Jurkat, Clone E6-1 (cell line): ENCODE measurements at regions not wholly inside any gene's neighbourhood (a gene's known extent, or its start where the extent isn't known, plus 50 kb on each side); places are given as distances from the start of the nearest gene placed in this dataset.
"Not testable (repeated sequence)": the region's sequence is repeated elsewhere in the genome, so short reads cannot be mapped to it uniquely, and the experiment has no call there.

Source experiments
- DNase-seq: peaks from one replicate; pipeline ENCODE4 v3.0.0-alpha.2; 2011; ENCODE audit warnings: low read depth, low spot score
- H3K4me3 ChIP-seq: 2 replicates; pipeline ENCODE4 v1.5.1; 2011; ENCODE audit warnings: mild to moderate bottlenecking, low read length, control low read depth, moderate library complexity

DNA sequence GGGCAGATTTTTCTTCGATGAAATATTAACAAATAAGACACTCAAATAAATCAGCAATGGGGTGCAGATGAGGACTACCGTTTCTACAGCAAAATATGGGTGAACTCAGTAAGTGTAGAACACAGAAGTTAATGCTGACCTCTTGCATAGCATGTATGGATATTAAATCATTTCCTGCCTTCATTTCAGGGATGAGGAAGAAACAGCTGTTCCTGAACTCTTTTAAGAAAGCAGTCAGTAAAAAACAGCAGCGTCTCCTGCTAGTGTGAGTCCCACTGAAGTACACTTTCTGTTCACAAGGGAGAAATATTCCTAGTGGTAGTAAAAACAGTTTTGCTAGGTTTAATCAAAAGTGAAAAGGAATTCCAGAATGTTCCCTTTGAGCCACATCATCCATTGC is 379.0 kb downstream of the ZEB2 start:
- no peak for DNase-seq
- no peak overlapping the region for H3K4me3 ChIP-seq

DNA sequence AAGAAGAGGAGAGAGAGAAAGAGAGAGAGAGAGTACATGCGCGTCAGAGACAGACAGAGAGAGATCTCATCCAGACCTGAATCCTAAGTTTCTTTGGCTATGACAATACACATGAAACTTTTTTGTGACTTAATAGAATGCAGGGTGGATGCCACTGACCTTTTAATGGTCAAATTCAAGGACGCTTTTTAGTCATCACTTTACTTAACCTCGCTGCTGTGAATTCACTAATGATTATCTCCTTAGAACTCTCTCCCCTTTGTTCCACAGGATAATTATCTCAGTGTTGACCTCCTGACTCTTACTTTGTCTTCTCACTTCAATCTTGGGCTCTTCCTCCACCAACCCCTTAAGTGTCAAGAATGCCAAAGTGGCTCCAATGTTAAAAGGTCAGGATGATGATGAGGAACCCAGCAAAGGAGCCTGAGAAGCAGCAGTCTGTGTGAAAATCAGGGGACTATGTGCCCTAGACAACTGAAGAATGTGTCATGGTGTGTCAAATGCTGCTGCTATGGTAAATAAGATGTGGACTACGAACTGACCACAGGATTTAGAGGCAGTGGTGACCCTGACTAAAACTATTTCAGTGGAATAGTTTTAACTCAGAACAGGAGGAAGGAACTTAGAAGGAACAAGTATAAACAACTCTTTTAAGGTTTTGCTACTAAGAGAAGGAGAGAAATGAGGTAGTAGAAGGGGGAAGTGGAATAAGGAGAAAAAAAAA is 382.1 kb downstream of the ZEB2 start:
- no peak overlapping the region for H3K4me3 ChIP-seq
- no peak for DNase-seq

DNA sequence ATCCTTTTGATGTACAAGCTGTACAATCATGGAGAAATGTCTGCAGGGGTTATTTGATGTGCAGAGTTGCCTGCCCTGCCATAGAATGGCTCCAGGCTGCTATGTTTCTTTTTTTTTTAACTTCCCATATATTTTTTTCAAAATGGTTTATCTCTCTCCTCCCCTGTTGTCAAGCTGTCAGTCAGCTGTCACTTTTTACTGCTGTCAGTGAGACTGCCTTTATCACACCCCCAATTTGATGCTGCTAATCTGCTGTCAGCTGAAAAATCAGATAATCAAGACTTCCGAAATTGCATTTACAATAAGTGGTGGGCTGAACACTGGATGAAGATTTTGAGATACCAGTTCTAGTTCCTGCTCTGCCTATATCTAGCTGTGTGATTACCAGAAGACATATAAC is 382.6 kb downstream of the ZEB2 start:
- no peak overlapping the region for H3K4me3 ChIP-seq
- no peak for DNase-seq

DNA sequence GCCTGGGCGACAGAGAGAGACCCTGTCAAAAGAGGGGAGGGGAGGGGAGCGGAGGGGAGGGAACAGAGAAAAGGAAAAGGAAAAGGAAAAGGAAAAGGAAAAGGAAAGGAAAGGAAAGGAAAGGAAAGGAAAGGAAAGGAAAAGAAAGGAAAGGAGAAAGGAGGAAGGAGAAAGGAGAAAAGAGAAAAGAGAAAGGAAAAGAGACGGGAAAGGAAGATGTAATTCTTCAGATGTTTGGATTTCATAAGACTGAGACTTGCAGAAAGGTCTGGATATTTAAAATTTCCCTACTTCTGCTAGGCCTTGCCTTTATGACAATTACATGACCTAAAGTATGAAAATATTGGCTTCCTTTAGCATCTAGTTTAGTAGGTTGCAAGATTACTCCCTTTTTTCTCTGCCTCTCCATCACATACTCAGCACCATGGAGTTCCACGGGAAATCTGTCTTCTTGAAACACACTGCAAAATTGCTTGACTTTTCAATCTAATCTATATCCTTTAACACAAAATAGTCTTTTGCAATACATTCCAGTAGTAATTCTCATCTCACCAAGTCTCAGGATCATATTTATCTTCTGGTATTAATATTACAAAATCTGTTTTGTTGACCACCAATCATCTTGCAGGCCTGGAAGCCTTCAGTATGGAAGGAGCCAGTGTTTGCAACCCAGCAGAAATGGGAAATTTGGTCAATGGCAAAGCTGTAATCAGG is 383.5 kb downstream of the ZEB2 start:
- no peak overlapping the region for H3K4me3 ChIP-seq
- no peak for DNase-seq

DNA sequence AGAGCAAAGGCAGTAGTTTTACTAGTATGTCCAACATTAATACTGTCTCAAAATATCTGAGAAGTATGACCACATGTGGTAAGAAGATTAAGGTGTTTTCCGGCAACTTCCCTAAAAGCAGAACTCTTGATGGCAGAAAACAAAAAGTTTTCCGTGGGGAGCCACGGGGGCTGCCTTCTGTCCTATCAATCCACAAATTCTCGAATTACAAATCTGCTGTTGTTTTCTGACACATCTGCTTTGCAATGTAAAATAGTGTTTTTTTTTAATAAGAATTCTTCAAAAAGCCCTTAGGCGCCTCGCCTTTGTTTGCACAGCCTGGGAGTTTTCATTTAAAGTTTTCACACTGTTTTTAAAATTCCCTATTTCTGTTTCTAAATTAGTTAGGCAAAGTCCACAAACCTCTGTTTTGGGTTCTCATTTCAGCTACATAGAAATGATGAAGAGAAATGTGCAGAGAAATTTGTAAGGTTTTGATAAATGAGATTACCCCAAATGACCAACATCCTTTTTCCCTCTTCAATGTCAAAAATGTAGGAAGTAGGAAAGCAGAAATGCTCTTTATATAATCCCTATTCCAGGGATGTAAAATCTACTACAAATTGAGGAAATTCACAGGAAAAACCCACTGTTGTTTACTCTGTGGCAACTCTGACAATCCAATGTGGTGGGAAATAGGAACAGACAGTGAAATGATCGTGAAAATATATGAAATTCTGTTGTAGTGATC is 385.8 kb downstream of the ZEB2 start:
- no peak for DNase-seq
- no peak overlapping the region for H3K4me3 ChIP-seq

DNA sequence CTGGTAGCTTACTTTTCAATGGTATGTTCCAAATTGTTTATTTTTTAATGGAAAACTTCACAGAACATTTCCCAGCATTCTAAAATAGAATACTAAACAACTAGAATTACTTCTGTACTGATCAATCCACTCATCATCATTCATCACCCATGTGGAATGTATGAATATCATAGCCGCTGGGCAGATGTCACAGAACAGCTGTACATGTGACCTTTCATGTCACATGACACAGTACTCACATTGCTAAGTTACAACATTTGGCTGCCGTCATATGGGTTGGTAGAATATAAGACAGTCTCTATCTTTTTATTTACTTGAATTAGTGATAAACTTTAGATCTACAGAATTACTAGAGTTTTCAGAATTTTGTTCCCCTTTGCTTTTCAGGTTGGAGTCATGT is 387.6 kb downstream of the ZEB2 start:
- DNase-seq = no peak
- no peak overlapping the region for H3K4me3 ChIP-seq

DNA sequence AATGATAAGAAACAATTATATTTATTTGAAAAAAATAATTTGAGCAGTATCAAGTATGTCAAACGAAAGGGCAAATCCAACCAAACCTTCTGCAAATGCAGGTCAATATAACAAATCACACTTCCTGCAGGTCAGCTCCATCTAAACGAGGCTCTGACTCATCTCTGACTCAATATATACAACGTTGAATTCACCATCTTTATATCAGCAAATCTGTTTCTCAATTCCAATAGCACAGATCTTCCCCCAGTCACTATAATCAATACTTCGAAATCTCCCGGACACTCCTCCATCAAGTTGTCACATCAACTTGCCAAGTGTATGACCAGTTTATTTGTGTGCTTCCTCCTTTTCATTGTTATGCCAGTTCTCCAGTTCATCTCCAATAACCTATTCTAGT is 388.9 kb downstream of the ZEB2 start:
- DNase-seq = no peak
- no peak overlapping the region for H3K4me3 ChIP-seq

DNA sequence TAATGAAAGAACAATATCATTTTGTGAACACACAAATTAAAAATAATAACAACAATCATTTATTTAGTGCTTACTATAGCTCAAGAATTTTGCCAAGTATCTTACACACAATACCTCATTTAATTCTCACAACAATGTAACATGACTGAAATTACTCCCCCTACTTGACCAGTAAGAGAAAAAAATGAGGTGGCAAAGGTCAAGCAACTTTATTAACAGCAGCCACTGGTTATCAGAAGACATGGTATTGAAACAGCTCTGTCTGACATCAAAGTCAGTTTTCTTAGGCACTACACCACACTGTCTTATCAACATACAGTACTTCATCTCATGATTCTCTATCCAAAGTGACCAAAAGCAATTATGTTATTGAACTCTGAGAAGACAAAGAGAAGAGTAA is 389.4 kb downstream of the ZEB2 start:
- no peak for DNase-seq
- no peak overlapping the region for H3K4me3 ChIP-seq

DNA sequence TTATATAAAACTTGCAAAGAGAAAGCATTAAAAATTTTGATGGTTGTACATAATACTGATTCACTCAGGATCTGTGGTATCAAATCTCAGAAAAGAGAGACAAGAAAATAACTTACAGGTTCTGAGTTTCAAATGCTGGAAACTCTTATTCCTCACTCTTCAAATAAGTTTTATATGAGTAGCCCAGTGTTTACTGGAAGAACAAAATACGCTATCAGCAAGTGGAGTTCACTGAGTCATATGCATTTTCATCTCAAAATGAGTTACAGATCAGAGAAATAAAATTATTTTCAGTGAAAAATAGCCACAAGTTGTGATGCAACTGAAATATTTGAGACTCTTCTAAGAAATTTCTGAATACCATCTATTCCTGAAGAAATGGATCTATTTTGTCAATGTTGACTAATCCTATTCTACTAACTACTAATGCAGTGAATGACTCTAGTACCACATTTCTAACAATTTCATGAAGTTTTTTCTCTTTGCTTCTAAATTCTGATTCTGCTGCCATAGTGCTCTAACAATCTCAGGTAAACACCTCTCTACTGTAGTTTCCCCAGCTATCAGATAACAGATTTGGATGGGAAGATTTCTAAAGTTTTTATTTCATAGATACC is 391.7 kb downstream of the ZEB2 start:
- H3K4me3 ChIP-seq = no peak overlapping the region
- DNase-seq = no peak

DNA sequence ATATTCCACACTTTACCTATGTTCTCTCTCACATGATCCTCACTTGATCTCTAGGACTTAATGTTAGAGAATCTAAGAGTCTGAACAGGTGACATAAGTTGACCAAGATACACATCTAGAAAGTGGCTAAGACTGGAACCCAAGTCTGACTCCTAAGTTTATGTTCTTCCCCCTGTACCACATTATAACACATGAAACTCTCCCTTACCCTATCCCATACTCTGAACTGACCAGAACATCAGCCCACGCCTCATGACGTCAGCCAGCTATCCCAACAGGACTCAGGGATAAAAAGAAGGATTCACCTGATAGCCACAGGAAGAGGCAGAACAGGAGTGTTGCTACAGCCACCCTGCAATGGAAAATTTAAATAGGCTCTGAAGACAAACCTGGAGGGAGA is 392.2 kb downstream of the ZEB2 start:
- H3K4me3 ChIP-seq = no peak overlapping the region
- no peak for DNase-seq

DNA sequence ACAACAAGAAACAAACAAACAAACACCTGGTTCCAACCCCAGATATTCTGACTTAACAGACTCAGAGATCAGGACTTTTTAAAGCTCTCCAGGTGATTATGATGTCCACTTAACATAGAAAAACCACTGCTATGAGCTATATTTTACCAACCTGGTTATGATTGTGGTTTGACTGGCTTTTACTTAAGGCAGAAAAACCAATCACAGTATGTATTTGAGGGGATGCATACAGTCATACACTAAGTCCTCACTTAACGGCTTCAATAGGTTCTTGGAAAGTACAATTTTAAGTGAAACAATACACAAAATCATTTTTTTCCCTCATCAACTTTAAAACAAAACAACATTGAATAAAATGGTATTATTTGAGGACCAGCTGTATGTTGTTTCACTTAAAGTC is 393.6 kb downstream of the ZEB2 start:
- no peak for DNase-seq
- no peak overlapping the region for H3K4me3 ChIP-seq

DNA sequence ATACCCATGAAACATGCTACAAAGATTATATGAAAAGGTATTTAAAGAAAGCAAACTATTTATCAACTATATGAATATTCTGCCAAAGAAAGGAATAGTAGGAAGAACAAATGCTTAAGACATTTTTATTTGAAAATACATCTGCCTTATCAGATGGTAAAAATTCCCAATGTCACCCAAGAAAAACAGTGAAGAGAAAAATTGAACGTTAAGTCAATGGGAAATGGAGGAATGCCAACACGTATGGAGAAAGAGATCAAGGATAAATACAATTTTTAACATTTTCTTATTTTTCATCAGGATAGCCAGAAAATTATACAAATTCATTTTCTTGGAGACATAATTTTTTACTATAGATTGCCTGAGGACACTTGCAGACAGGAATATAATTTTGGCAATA is 394.2 kb downstream of the ZEB2 start:
- DNase-seq = no peak
- H3K4me3 ChIP-seq = no peak overlapping the region

DNA sequence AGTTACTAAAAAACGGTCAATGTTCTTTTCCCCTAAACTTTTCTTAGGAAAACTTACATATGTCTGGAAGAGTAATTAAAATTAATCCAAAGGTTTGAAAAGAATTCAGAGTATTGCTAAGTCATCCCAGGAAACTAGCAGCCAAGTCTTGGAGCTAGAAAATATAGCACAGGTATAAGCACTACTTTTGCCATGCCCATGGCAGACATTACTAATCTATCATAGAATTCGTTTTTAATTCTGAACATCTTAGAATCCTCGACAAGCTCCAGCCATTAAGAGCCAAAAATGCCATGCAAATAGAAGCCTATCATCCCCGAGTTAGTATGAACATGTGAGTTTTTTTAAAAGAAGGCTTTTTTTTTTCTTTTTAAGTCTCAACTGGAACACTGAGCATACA is 395.0 kb downstream of the ZEB2 start:
- no peak overlapping the region for H3K4me3 ChIP-seq
- DNase-seq = no peak

DNA sequence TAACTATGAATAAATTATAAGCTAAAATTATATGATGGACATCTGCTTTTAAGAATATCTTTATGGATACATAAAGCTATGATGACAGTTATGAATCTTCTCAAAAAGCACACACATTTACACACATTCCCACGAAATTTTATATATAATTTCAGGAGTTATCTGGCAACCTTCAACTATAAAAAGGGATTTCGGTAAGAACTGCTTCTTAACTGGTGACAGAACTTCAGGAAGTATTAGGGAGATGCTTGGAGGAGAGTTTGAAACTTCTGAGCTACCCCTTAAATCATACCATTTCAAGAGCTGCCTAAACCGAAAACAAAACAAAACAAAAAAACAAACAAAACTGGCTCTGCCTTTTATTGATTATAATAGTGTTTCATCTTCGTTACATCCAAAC is 399.4 kb downstream of the ZEB2 start:
- no peak for DNase-seq
- H3K4me3 ChIP-seq = no peak overlapping the region

DNA sequence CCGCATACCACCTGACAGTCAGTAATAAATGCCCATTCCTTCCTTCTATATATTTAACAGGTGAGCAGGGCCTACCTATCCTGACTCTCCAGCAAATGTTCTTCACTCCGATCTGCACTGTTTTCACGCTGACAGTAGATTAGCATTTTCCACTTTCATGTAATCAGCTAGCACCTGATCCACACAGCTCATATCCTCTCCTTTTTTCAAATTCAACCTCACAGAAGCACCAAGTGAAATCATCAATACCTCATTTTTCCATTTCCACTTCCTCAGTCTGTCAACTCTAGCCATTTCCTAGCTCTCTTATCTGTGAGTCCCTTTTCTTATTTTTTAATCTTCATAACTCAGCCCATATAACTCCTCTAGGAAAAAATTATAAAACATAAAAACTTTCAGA is 402.8 kb downstream of the ZEB2 start:
- no peak overlapping the region for H3K4me3 ChIP-seq
- no peak for DNase-seq

DNA sequence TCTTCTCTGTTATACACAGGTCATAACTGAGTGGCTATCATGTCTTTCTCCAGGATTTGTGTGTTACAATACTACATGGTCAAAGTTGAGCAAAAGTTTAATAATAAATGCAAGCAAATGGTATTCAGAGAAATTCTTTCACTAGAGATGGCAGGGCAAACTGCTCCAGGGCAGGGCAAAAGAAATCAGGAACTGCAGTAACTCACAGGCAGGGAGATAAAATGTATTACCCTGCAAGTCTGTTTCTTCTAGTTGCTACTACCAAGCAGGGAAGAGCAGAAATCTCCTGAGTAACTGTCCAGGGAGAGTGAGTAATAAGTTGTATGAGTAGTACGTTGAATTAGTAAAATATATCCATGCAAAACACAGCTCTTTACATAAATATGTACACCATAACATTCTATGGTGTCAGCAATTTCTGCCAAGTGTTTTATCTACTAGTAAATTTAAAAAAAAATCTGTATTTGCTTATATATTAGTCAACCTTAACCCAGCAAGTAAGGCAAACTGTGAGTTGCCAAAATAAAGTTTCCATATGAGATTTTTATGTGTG is 404.1 kb downstream of the ZEB2 start:
- no peak for DNase-seq
- H3K4me3 ChIP-seq = no peak overlapping the region

DNA sequence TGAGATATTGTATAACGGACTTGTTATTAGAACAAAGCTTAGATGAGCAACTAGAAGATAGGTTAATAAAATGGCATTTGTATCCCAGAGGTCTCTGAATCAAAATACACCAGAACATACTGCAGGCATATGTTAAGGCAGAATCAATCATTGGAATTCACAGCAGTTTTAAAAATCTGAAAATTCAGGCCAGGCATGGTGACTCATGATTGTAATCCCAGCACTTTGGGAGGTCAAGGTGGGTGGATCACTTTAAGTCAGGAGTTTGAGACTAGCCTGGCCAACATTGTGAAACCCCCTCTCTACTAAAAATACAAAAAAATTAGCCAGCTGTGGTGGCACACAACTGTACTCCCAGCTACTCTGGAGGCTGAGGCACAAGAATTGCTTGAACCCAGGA is 405.2 kb downstream of the ZEB2 start:
- no peak for DNase-seq
- H3K4me3 ChIP-seq = no peak overlapping the region

DNA sequence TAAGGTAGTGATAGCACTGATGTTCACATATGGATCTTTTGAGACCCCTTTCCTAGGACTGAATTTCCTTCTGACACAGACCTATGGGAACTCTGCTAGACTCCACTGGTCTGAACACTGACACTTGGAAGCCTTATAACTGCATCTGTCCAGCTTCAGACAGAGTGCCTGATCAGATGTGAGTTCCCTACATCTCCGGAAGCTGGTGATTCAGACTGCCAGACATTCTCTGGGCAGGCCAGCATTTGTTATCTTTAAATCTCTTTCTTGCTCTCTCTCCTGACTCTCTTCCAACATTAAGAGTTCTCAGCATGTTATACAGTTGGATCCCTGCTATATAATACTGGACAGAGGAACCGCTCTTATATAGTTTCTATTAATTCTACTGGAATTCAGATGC is 408.5 kb downstream of the ZEB2 start:
- no peak overlapping the region for H3K4me3 ChIP-seq
- DNase-seq = no peak

DNA sequence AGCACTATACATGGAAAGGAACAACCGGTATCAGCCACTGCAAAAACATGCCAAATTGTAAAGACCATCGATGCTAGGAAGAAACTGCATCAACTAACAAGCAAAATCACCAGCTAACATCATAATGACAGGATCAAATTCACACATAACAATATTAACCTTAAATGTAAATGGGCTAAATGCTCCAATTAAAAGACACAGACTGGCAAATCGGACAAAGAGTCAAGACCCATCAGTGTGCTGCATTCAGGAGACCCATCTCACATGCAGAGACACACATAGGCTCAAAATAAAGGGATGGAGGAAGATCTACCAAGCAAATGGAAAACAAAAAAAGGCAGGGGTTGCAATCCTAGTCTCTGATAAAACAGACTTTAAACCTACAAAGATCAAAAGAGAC is 413.8 kb downstream of the ZEB2 start:
- DNase-seq = not testable (repeated sequence)

DNA sequence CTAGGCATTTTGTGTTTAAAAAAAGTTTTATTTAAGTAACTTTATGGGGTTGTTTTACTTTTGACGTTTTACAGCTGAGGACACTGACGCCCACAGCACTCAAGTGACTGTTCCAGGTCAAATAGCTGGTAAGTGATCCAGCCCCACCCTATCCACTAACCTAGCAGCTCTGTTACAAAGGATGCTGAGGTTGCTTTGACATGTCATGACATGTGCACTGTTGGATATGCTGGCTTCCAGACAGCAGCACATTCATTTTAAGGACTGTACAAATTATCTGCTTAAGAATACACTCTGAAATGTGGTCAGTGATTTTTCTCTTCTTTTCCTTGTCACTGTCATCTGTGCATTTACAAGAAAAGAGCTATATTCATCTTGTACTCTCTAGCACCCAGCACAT is 417.5 kb downstream of the ZEB2 start:
- H3K4me3 ChIP-seq = no peak overlapping the region
- no peak for DNase-seq

More for the DNA sequence above, 413.8 kb downstream of the ZEB2 start:
- not testable (repeated sequence) for H3K4me3 ChIP-seq
